Middle frontal gyrus (tissue), 1 donor: ENCODE measurements at regions not wholly inside any gene's neighbourhood (a gene's known extent, or its start where the extent isn't known, plus 50 kb on each side); places are given as distances from the start of the nearest gene placed in this dataset.

Source experiments
- DNase-seq: peaks from one replicate; pipeline ENCODE4 v3.0.0-alpha.2; 2015; ENCODE audit warnings: low spot score; ENCODE audit errors: extremely low spot score

DNA sequence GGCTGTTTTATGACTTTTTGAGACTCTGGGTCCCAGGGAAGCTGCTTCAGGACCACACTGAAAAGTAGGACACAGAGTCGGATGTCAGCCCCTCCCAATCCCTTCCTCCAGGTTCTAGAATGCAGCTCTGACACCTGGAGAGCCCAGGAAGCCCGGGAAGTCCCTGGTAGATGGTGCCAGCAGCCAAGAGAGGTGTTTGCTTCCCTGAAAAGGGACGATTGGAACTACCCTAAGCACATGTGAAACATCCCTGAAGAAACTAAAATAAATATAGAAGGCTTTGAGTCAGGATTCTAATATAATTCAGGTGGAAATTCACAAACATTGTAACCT is 163.2 kb upstream of the CYRIA start:
- no peak for DNase-seq

DNA sequence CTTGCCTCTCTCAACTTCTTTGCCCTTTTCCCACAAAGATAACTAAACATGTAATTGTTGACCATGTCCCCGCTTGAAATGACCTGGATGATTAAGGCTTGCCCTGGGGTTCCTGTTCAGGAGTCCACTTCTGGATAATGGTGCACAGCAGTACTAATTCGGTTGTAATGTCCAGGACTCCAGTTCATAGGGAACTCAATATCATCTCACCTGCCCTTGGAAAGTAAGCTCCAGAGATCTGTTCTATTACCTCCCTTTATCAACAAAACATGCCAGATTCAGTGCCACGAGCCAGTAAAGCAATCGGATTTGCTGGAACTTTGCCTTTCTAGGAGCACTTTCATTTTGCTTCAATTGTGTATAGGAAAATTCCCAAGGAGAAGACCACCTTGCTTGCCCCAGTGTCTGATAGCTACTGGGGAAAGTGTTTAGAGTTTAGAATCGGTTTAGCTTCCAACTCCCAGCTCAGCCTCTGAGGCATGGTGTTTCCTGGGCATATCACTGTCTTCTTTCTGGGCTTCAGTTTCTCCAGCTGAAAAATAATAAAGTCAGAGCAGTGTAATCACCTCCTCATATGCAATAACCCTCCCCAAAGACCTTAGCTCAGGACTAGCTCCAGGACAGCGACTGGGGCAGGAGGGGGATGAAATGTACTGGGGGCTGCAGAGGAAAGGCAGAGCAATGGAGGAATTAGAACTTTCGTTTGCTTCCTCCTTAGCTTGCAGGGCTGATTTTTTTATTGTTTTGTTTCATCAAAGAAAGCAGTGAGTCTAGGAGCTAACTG is 162.6 kb upstream of the CYRIA start:
- DNase-seq = no peak

DNA sequence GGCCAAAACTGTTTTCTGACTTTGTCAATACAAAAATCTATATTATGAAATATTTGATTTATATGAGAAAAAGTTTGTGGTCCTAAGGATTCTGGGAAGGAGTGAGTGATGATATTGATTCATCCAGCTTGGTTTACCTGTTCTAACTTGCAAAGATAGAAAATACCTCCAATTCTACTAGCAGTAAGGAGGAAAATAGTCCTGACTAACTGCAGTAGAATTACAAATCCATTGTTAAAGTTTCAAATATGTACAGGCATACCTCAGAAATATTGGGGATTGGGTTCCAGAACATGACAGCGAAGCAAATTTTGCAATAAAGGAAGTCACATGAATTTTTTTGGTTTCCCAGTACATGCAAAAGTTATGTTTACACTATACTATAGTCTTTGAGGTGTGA is 158.8 kb upstream of the CYRIA start:
- DNase-seq = no peak

DNA sequence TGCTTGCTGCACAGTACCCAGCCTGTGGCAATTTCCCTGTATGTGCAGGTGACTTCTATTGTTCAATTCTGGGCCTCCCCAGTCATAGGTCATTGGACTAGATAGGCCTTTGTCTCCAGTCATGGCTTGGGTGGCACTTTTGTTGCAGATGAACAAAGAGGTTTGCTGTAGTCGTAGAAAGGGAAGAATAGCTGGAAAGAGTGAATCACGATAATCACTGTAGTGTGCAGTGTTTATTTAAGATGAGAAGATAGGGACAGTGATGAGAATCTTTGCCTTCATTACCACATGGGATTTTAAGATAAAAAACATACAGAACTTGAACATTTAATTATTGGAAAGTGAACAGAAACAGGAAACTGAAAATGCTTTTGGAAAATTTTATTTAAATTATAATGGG is 156.1 kb upstream of the CYRIA start:
- no peak for DNase-seq

DNA sequence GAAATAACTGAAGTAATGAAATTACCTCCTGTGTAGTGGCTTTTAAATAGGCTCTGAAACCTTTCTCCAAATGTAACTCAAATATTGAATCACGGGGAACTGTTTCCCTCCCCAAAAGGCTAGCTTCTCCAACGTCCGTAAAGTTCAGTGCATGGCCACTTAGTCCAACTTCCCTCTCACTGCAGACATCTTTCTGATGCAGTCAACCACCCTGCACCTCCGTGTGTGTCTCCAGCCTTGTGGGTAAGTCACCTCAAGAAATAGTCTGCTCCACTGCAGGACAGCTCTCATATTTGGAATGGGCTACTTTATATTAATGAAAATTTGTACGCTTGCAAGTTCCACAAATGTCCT is 152.5 kb upstream of the CYRIA start:
- no peak for DNase-seq

DNA sequence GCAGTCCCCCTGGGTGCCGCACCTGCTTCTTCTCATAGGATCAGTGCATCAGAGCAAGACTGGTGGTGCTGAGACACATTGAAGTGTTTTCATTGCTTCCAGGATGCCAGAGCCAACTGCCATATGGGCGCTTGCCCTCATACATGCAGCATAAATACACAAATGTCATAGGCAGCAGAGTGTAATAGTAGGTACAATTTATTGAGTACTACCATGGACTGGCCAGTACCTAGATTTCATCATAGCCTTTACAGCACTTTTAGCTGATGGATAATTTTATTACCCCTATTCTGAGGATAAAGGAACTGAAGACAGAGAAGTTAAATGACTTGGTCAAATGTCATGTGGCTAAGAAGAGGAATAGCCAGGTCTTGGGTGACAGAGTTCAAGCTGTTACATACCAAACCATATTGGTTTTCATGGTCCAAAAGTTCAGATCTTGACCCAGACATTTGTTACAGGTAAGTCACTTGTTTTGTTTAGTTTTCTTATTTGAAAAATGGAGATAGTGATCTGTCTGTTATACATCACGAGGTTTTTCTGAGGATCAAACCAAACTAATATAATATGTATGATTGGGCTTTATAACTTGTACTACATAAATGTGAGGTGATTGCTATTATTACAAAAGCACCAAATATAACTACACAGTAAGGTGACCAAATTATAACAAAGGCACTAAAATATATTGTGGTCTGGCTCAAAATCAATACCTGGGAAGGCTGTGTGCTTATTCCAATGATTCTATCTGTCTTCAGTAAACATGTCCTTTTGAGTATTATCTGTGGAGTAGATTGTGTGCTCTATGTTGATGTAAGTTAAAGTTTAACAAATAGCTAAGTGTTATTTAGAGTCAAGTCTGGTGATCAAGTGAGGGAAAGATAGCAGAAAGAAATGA is 151.9 kb upstream of the CYRIA start:
- DNase-seq = no peak

DNA sequence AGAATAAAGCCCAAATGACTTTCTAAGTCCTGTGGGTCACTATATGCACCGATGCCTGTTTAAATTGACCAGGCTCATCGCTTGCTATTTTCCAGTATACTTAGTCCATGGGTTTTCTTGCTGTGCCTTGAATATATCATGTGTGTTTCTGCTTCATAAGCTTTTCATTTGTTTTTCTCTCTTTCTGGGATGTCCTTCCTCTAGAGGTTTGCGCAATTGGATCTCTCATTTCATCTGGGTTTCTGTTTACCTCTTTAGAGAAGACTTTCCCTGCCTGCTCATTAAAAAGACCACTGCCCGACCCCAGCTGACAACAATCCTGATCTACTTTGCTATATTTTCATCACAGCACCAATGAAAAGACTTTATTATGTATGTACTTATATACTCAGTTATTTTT is 150.9 kb upstream of the CYRIA start:
- DNase-seq = no peak

DNA sequence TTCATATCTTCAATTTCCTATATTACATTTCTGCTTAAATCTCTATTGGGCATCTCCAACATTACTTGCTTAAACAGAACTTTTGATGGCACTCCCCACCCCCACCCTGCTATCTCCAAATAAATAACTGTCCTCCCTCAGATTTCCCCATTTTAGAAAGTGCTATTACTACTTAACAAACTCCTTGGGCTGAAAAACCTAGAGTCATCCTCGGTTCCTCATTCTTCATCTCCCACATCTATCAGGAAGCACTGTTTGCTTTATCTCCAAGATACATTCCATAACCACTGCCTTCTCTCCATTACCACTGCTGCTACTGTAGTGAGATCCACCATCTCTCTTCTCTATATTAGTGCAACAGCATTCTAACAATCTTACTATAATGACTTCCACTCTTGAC is 150.4 kb upstream of the CYRIA start:
- no peak for DNase-seq

DNA sequence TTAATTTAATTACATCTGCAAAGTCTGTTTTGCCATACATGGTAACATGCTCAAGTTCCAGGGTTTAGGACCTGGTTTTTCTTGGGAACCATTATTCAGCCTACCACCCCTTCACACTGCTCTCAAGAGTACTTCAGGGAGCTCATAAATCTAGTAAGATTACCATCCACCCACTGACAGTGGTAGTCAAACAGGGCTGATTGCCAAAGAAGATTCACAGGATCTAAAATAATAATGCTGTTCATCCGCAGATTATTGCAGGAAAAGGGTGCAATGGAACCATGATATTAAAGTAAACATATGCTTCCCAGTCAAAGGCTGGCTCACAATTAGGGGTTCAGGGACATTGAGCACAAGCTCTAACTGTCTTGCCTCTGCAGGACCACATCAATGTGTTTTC is 148.0 kb upstream of the CYRIA start:
- DNase-seq = no peak

DNA sequence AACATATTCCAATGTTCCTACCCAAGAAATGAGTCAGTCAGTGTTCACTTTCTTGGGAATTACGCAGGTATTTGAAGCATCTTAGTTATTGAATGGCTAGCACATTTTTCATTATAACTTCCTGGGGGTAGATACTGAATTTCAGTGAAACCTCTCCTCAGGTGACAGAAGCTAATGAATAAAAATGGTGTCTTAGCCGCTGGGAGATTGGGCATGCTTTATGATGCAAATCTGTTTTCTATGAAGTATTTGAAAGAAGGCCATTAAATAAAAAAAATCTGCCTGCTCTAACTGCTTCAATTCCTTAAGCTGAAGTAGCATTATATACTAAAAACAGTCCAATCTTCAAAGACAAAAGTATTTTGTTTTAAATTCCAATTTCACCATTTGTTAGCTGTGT is 132.8 kb upstream of the CYRIA start:
- no peak for DNase-seq

DNA sequence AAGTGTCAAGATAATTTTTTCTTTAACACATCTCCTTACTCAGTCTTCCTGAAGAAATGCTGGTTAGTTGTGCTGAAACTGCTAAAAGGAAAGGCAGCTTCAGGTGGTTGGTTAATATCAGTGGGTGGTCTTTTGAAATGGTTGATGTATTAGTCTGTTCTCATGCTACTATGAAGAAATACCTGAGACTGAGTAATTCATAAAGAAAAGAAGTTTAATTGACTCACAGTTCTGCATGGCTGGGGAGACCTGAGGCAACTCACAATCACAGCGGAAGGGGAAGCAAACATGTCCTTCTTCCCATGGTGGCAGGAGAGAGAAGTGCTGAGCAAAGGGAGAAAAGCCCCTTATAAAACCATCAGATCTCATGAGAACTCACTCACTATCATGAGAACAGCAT is 125.9 kb upstream of the CYRIA start:
- DNase-seq = no peak

DNA sequence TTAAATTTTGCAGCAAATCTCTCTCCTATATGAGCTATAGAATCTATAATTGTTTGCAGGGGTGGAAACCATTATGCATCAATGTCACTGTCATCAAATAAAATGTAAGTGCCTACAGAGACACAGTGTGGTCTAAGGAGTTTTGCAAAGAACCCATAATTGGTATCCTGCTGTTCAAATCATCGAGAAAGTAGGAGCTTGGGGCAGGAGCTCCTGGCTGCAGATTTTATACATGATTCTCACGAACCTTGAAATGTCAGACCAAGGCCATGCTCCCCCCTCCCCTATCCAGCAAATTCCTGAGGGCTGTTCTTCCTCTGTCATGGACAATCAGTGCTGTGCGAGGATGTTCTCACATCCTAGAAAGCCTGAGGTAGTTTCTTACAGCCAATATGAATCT is 119.5 kb upstream of the CYRIA start:
- no peak for DNase-seq

DNA sequence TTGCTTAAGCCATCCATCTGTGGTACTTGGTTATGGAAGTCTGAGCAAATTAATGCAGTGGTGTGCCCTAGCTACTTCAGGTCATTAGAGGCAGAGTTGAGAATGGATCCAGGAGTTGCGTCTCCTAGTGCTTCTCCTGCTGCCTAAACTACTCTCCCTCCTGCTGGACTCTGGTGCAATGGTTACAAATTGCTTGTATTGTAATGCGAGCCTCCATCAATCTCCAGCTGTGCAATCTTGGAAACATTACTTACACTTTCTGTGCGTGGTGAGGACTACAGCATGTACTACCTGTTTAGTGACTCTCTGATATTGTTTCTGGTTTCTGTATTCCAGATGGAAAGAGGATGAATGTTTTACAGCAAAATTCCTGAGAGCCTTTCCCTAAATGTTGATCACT is 119.0 kb upstream of the CYRIA start:
- no peak for DNase-seq

DNA sequence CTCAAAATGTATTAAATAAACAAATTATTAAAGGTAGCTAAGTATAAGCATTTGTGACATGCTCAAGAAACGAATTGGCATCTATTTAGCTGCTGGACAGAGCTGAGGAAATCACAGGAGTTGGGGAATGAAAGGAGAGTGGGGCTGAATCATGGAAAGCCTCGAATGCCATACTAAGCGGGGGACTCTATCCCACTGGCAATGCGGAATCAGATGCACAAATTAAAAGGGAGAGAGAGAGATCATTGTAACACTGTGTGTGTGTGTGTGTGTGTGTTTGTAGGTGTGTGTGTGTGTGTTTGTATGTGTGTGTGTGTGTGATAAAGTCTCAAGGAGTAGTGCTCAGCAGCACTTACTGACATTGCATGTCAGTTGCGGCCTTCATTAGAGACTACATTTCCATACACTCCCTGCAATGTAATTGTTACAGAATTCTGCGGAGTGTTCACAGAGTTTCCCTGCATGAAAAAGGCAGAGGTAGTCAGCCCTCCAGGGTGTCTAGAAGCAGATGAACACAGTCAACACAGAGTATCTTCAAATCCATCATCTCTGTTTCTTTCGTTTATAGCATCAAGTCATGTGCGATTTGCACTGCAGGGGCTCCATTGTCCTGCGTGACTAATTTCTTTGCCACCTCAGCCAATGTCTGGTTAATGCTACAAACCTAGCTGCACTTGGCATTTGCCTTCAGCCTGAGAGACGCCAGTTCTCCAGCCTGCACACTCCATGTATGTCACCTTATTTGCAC is 111.7 kb upstream of the CYRIA start:
- no peak for DNase-seq

DNA sequence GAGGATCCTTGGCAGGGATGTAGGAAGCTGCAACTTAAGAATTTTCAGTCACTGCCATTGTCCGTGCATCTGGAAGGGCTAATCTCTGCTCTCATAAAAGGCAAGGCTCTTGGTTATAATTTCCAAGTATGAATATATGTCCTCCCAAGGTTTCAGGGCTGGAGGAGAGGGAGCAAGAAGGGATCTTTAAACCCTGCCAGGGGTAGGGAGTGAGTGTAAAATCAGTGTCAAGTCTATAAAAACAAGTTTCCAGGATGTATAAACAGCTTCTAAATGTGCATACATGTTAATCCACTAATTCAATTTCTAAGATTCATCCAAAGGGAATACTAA is 110.2 kb upstream of the CYRIA start:
- DNase-seq = no peak

DNA sequence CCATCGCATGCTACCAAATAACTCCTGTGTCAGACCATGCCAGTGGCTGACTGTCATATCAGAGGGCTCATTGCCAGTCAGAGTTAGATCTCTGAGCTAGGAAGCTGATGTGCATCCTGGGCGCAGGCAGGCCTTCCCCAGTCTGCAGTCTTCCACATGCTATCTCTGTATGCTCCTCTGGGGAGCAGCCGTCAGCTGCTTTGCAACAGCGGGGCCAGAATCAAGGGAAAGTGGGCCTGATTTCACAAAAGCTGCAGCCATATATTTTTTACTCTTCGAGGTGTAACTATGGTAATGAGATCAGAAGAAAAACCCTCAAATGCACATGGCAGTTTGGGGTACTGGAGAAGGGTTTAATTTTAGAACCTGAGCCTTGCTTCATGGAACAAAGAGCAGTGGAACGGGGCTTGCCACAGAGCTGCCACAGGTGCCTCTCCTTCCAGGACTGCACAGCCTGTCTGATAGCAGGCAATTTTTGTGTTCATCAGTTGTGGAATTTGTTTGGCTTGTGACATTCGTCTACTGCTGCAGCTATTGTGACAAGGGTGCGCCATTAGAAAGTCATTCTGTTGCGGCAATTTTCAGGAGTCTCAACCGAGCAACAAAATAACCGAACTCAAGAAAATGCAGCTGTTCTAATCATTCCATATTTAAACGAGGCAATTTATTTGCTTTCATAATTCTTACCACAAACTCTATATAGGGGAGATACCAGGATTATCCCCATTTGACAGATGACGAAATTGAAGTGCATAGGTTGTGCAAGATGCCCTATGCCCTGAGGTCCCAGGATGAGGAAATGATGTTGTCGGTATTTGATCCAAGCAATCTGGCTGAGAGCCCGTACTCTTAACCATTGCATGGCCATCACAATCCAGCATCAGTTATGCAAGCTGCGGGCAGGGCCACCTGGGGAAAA is 109.6 kb upstream of the CYRIA start:
- DNase-seq = peak; percentile 76

DNA sequence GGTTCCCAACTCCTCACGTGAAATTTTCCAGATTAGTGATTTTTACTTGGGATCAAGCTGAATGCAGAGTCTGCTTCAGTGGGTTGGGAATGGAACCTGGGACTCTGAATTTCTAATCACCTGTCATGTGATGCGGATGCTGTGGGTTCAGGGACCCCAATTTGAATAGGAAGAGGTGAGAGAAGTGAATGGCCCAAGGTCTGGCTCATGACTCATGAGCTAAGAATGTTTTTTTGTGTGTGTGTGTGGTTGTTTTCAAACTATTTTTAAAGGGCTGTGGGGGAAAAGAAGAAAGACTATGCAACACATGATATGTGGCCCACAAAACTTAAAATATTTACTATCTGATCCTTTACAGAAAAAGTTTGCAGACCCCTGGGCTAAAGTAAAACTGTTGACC is 108.5 kb upstream of the CYRIA start:
- no peak for DNase-seq

DNA sequence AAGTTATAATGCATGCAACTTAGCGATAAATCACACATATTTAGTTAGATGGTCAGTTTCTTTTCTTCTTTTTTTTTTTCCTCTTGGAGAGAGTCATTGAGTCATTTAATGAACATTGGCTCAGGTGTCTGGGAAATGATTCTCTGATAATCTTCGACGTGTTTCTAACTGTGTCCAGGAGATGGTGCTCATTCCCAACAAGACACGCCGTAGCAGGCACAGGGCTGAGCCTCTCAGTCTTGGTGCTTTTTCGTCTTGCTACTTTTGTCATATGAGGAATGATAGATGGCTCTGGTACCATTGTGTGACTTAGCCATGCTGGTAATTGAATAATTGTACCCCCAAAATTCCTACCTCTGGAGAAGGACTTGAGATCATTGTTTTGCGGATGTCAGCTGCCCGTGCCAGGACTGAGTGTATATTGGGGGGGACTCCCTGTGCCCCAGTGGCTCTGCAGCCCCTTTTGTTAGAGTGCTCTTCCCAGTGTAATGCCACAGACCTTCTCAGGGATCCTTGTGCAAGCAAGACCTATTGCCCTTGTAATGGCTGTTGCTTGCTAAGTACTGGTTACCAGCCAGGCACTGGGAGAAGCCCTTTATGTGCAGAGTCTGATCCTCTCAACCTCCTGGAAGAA is 107.6 kb upstream of the CYRIA start:
- peak; percentile 74 for DNase-seq

DNA sequence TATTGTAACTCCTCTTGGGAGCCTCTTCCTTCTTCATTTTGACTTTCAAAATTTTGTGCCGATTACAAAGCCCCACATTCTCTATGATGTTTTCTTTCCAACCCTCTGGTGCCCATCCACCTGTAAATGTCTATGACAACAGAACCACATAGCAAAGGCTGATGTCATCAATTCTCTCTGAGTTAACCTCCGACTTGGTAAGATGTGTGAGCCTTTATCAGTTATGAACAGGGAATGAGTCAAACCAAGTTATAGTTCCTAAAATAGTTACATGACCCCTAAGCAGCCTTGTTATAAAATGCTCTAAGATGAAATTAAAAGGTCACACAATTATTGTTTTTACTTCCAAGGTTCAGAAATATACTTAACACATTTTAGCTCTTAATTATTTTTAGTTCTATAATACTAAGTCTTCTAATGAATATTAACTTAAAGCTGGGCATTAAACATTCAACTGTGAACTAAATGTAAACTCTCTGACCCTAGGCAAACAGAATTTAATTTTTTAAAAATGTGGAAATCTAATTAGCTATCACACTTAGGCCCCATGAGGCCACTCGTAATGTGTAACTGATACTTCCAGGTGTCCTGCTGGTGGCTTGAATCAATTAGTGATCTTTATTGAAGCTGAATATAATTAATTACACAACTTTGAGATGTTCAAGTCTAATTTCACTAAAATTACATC is 102.3 kb upstream of the CYRIA start:
- no peak for DNase-seq

DNA sequence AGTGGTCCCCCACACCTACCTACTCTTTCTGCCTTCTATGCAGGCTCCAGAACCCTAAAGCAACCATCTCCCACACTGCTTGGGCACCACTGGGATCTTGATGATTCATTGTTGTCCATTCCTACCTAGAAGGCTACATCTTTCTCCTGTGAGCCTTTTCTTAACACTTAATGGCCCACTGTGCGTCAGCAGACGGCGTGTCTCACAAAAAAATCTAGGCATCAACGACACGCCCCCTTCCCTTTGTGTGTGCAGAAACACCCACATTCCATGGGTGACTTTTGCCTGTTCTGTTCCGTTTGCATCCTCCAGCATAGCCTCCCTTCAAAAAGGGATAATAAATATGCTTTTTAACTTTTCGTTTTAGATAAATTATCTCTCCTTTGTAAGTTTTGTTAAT is 99.7 kb upstream of the CYRIA start:
- no peak for DNase-seq
